T-helper 17 cell (primary cell): ENCODE measurements at regions not wholly inside any gene's neighbourhood (a gene's known extent, or its start where the extent isn't known, plus 50 kb on each side); places are given as distances from the start of the nearest gene placed in this dataset.
"Not testable (repeated sequence)": the region's sequence is repeated elsewhere in the genome, so short reads cannot be mapped to it uniquely, and the experiment has no call there.

Experiments used
- ATAC-seq: fragments of 150-1000 bp; cut with Tn5 transposase; 2 replicates; pipeline ENCODE4 v1.10.0; 2021; ENCODE audit warnings: mild to moderate bottlenecking, moderate library complexity
- DNase-seq, 3 donors: peaks; one replicate each; pipeline versions ENCODE4 v3.0.0 to v3.0.0-alpha.2; 2020 to 2021
- H3K9me3 ChIP-seq: one replicate; pipeline ENCODE4 v1.7.0; 2013; ENCODE audit warnings: low read length, mild to moderate bottlenecking; ENCODE audit not compliant: control insufficient read depth, poor library complexity, severe bottlenecking
- H3K27ac Mint-ChIP-seq: one replicate; pipeline ENCODE4 v1.8.0; 2022; ENCODE audit warnings: mild to moderate bottlenecking, moderate library complexity, mixed read lengths
- H3K27me3 Mint-ChIP-seq: one replicate; pipeline ENCODE4 v1.8.0; 2022; ENCODE audit warnings: mixed read lengths
- H3K36me3 Mint-ChIP-seq: one replicate; pipeline ENCODE4 v1.8.0; 2022; ENCODE audit warnings: low read depth, mixed read lengths
- H3K4me1 Mint-ChIP-seq: one replicate; pipeline ENCODE4 v1.8.0; 2022; ENCODE audit warnings: mild to moderate bottlenecking, mixed read lengths
- H3K4me3 Mint-ChIP-seq: one replicate; pipeline ENCODE4 v1.8.0; 2022; ENCODE audit warnings: mild to moderate bottlenecking, moderate library complexity, mixed read lengths

GRCh38 chr3:20378315-20378714, 192.3 kb upstream of the SGO1 start:
- ATAC-seq: no peak
- no peaks in the 10 kb centered on the region for H3K9me3 ChIP-seq
- Mint-ChIP-seq H3K4me1 (peaks cover 2% of the 10 kb centered on the region), H3K36me3 (no peaks in the 10 kb centered on the region), H3K4me3 (no peak overlapping the region), H3K27me3 (no peaks in the 10 kb centered on the region), H3K27ac (no peak overlapping the region)
- DNase-seq: no peak

- no peaks in the 10 kb centered on the region for H3K27me3 Mint-ChIP-seq
- H3K4me1 Mint-ChIP-seq: peaks cover 2% of the 10 kb centered on the region
- no peak overlapping the region for H3K4me3 Mint-ChIP-seq
- no peak overlapping the region for H3K27ac Mint-ChIP-seq
- no peaks in the 10 kb centered on the region for H3K36me3 Mint-ChIP-seq
- no peaks in the 10 kb centered on the region for H3K9me3 ChIP-seq
- ATAC-seq (no peak), DNase-seq (no peak)
Measured at GRCh38 chr3:20376665-20377217, 190.7 kb upstream of the SGO1 start.

- ATAC-seq (no peak), DNase-seq (no peak)
- Mint-ChIP-seq H3K4me3 (no peak overlapping the region), H3K36me3 (peaks cover under 1% of the 10 kb centered on the region), H3K4me1 (peaks cover 2% of the 10 kb centered on the region), H3K27ac (no peak overlapping the region), H3K27me3 (no peaks in the 10 kb centered on the region)
- no peaks in the 10 kb centered on the region for H3K9me3 ChIP-seq
Measured at GRCh38 chr3:20375302-20375701, 189.3 kb upstream of the SGO1 start.

- ATAC-seq, H3K4me3 Mint-ChIP-seq, H3K27me3 Mint-ChIP-seq, H3K36me3 Mint-ChIP-seq, H3K27ac Mint-ChIP-seq, DNase-seq, H3K4me1 Mint-ChIP-seq, H3K9me3 ChIP-seq: not testable (repeated sequence)
Measured at GRCh38 chr3:20370273-20371063, 184.5 kb upstream of the SGO1 start.

GRCh38 chr3:20361000-20361399, 175.0 kb upstream of the SGO1 start:
- Mint-ChIP-seq H3K36me3 (no peaks in the 10 kb centered on the region), H3K27ac (no peak overlapping the region), H3K27me3 (no peaks in the 10 kb centered on the region), H3K4me3 (no peak overlapping the region), H3K4me1 (no peaks in the 10 kb centered on the region)
- ATAC-seq (no peak), DNase-seq (no peak)
- H3K9me3 ChIP-seq: no peaks in the 10 kb centered on the region

DNA sequence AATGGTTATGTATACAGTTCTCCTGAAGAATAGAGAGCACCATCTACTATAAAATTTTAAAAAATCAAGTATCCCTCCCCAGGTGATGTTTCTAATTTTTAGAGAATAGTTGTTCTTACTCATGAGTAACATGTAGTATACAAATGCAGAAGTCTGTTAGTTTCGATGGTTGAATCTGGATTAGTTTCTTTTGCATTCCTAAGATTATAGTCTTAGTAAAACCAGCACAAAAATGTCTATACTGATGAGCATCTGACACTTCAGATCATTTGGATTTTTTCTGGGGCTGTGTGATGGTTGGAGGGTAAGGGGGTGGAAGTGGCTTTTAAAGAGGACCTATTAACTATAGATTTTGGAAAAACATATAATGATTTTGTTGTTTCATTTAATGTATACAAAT, 167.3 kb upstream of the SGO1 start:
- Mint-ChIP-seq H3K36me3 (peaks cover 2% of the 10 kb centered on the region), H3K27ac (no peak overlapping the region), H3K27me3 (no peaks in the 10 kb centered on the region), H3K4me1 (no peaks in the 10 kb centered on the region), H3K4me3 (no peak overlapping the region)
- H3K9me3 ChIP-seq: no peaks in the 10 kb centered on the region
- ATAC-seq: no peak
- no peak for DNase-seq

DNA sequence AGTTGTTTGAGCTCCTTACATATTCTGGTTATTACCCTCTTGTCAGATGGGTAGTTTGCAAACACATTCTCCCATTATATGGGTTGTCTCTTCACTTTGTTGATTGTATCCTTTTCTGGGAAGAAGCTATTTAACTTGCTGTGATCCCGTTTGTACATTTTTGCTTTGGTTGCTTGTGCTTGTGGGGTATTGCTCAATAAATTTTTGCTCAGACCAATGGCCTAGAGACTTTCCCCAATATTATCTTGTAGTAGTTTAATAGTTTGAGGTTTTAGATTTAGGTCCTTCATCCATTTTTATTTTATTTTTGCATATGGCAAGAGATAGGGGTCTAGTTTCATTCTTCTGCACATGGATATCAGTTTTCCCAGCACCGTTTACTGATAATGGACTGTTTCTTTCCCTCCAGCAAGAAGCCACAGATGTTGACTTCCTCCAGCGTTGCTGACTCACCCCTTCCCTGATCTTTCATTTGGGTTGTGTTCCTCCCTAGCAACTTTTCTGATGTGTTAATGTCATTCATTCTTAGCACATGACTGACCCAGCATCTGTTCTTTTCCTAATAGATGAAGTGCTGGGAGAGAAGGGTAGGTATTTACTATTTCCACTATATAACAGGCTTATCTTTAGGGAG, 166.7 kb upstream of the SGO1 start:
- Mint-ChIP-seq H3K4me3 (no peak overlapping the region), H3K27me3 (no peaks in the 10 kb centered on the region), H3K4me1 (no peaks in the 10 kb centered on the region), H3K27ac (no peak overlapping the region), H3K36me3 (peaks cover 2% of the 10 kb centered on the region)
- no peaks in the 10 kb centered on the region for H3K9me3 ChIP-seq
- ATAC-seq (no peak), DNase-seq (no peak)

DNA sequence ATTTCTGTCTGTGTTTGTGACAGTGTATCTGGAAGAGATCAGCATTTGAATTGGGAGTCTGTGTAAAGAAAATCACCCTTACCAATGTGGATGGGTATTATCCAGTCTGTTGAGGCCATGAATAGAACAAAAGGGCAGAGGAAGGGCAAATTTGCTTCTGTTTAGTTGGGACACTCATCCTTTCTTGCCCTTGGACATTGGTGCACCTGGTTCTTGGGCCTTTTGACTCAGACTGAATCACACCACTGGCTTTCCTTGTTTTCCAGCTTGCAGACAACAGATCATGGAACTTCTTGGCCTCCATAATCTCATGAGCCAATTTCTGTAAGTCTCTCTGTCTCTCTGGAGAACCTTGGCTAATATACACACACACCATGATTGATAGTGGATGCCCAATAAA, 164.4 kb upstream of the SGO1 start:
- no peaks in the 10 kb centered on the region for H3K27me3 Mint-ChIP-seq
- H3K36me3 Mint-ChIP-seq: peaks cover 2% of the 10 kb centered on the region
- H3K9me3 ChIP-seq: no peaks in the 10 kb centered on the region
- DNase-seq (no peak), ATAC-seq (no peak)
- H3K27ac Mint-ChIP-seq: no peak overlapping the region
- H3K4me3 Mint-ChIP-seq: no peak overlapping the region
- H3K4me1 Mint-ChIP-seq: no peaks in the 10 kb centered on the region

GRCh38 chr3:20346916-20347315, 160.9 kb upstream of the SGO1 start:
- H3K27ac Mint-ChIP-seq: no peak overlapping the region
- ATAC-seq: no peak
- no peaks in the 10 kb centered on the region for H3K9me3 ChIP-seq
- H3K4me3 Mint-ChIP-seq: no peak overlapping the region
- peaks cover 5% of the 10 kb centered on the region for H3K36me3 Mint-ChIP-seq
- no peak for DNase-seq
- H3K4me1 Mint-ChIP-seq: no peaks in the 10 kb centered on the region
- no peaks in the 10 kb centered on the region for H3K27me3 Mint-ChIP-seq

DNA sequence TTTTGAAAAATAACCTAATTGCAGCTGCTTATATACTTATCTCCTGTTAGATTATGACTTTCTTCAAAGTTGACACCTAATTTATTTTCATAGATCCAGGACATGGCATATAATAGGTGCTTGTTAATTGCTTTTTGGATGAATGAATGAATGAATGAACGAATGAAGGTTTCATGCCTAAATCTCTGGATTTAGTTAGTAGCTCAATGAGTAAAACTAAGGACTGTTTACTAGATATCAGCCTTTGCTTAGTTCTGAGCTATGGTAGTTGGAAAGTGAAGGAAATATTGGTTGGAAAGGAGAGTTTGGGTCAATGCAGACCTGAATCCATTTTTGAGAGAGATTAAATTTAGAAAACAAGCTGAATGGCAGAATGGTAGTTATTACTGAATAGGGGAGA, 160.4 kb upstream of the SGO1 start:
- Mint-ChIP-seq H3K4me1 (no peaks in the 10 kb centered on the region), H3K27ac (no peak overlapping the region), H3K36me3 (peaks cover 5% of the 10 kb centered on the region), H3K4me3 (no peak overlapping the region), H3K27me3 (no peaks in the 10 kb centered on the region)
- no peak for DNase-seq
- ATAC-seq: no peak
- no peaks in the 10 kb centered on the region for H3K9me3 ChIP-seq

GRCh38 chr3:20344400-20344959, 158.5 kb upstream of the SGO1 start:
- DNase-seq (no peak), ATAC-seq (no peak)
- Mint-ChIP-seq H3K4me3 (no peak overlapping the region), H3K27ac (peak overlapping the region; percentile 1), H3K36me3 (peaks cover 3% of the 10 kb centered on the region), H3K4me1 (peaks cover 2% of the 10 kb centered on the region), H3K27me3 (no peaks in the 10 kb centered on the region)
- no peaks in the 10 kb centered on the region for H3K9me3 ChIP-seq

DNA sequence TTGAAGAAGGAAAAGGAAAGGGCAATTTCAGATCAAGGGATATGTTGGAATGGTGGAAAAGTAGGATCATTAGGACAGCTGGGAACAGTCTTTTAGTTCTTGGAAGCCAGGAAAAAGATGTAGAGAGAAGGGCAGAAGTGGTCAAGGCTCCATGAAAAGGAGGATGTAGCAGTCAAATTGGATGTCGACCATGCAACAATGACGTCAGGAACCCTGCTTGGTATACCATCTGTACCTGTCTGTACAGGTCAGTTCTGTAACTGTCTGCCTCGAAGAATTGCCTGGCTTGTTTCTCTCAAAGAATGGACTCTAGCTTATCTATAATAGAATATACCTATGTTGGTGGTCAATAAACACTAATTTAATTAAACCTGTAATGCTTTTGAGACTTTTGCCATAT, 157.8 kb upstream of the SGO1 start:
- DNase-seq (no peak), ATAC-seq (no peak)
- Mint-ChIP-seq H3K27ac (peak overlapping the region; percentile 1), H3K36me3 (peaks cover 3% of the 10 kb centered on the region), H3K27me3 (no peaks in the 10 kb centered on the region), H3K4me3 (no peak overlapping the region), H3K4me1 (peaks cover 2% of the 10 kb centered on the region)
- H3K9me3 ChIP-seq: no peaks in the 10 kb centered on the region

DNA sequence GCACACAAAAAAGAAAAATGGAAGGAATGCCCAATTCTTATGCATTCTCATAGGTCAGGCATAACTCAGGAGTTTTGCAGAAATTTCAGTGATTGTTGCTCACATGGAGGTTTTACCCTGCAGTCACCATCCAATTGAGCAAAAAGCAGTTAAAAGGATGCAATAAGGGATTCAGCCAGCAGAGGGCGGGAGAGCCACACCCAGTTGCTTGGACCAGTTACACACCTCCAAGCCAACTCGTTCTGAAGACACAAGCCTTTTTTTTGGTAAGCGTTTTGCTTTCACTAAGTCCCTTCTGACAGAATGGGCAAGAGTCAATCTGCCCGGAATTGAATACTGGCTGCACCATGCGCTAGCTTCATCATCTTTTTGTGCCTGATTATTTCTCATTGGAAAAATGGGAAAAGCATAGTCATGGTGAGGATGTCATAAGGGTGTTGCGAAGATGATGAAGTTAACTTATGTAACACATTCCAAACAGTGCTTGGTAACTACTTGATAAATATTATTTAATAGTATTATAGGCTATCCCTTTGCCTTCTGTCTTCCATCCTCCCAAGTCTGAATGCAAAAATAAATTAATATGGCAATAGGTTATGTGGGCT, 154.4 kb upstream of the SGO1 start:
- H3K27me3 Mint-ChIP-seq: no peaks in the 10 kb centered on the region
- peaks cover 3% of the 10 kb centered on the region for H3K36me3 Mint-ChIP-seq
- no peak overlapping the region for H3K27ac Mint-ChIP-seq
- ATAC-seq (peak; percentile 77), DNase-seq (peak; percentile 19 to 35 (median 29))
- no peak overlapping the region for H3K4me3 Mint-ChIP-seq
- peaks cover 2% of the 10 kb centered on the region for H3K4me1 Mint-ChIP-seq
- no peaks in the 10 kb centered on the region for H3K9me3 ChIP-seq
